Hepatocyte (in vitro differentiated cells): ENCODE measurements at regions not wholly inside any gene's neighbourhood (a gene's known extent, or its start where the extent isn't known, plus 50 kb on each side); places are given as distances from the start of the nearest gene placed in this dataset.
"Not testable (repeated sequence)": the region's sequence is repeated elsewhere in the genome, so short reads cannot be mapped to it uniquely, and the experiment has no call there.

Source experiments
- DNase-seq: peaks from one replicate; pipeline ENCODE4 v3.0.0-alpha.2; 2016; ENCODE audit warnings: low spot score
- H2AFZ ChIP-seq: fragments of 200-600 bp; sonication (generic); 2 replicates; pipeline ENCODE4 v1.6.0; 2016; ENCODE audit warnings: antibody characterized with exemption, mild to moderate bottlenecking
- H3K27ac ChIP-seq: fragments of 200-600 bp; sonication (generic); 2 replicates; pipeline ENCODE4 v1.5.1; 2016; ENCODE audit warnings: mild to moderate bottlenecking
- H3K27me3 ChIP-seq: fragments of 200-600 bp; sonication (generic); 2 replicates; pipeline ENCODE4 v1.6.1; 2016
- H3K36me3 ChIP-seq: fragments of 200-600 bp; sonication (generic); replicated peaks from 2 replicates; pipeline ENCODE4 v1.5.1; 2016; ENCODE audit warnings: low read depth; ENCODE audit not compliant: insufficient read depth
- H3K4me1 ChIP-seq: fragments of 200-600 bp; sonication (generic); 2 replicates; pipeline ENCODE4 v1.5.1; 2016; ENCODE audit warnings: mild to moderate bottlenecking, moderate library complexity; ENCODE audit not compliant: insufficient read depth
- H3K4me2 ChIP-seq: fragments of 200-600 bp; sonication (generic); 2 replicates; pipeline ENCODE4 v1.6.0; 2016
- H3K4me3 ChIP-seq: fragments of 200-600 bp; sonication (generic); 2 replicates; pipeline ENCODE4 v1.5.1; 2016; ENCODE audit warnings: mild to moderate bottlenecking
- H3K79me2 ChIP-seq: fragments of 200-600 bp; sonication (generic); 2 replicates; pipeline ENCODE4 v1.6.0; 2017; ENCODE audit warnings: mild to moderate bottlenecking
- H3K9me2 ChIP-seq: fragments of 200-600 bp; sonication (generic); replicated peaks from 2 replicates; pipeline ENCODE4 v1.6.0; 2017; ENCODE audit warnings: mild to moderate bottlenecking; ENCODE audit not compliant: insufficient read depth
- H3K9me3 ChIP-seq: fragments of 200-600 bp; sonication (generic); 2 replicates; pipeline ENCODE4 v1.5.1; 2016; ENCODE audit warnings: low read depth, mild to moderate bottlenecking
- H4K20me1 ChIP-seq: fragments of 200-600 bp; sonication (generic); 2 replicates; pipeline ENCODE4 v1.6.0; 2016; ENCODE audit warnings: mild to moderate bottlenecking; ENCODE audit not compliant: insufficient read depth, poor library complexity, severe bottlenecking
- CTCF ChIP-seq: fragments of 200-600 bp; sonication (generic); IDR thresholded peaks from 2 replicates; pipeline ENCODE4 v1.5.1; 2016; ENCODE audit warnings: antibody characterized with exemption, mild to moderate bottlenecking; ENCODE audit not compliant: poor library complexity
- EZH2 ChIP-seq: fragments of 200-600 bp; sonication (generic); IDR thresholded peaks from 2 replicates; pipeline ENCODE4 v1.6.1; 2016; ENCODE audit warnings: antibody characterized with exemption, mild to moderate bottlenecking, borderline replicate concordance
- EZH2phosphoT487 ChIP-seq: fragments of 200-600 bp; sonication (generic); IDR thresholded peaks from one replicate; pipeline ENCODE4 v1.6.1; 2018; ENCODE audit warnings: antibody characterized with exemption, mild to moderate bottlenecking, low read depth, moderate library complexity; ENCODE audit not compliant: unreplicated experiment, severe bottlenecking
- WGBS: methylation state at CpG from one replicate; pipeline ENCODE4 v1.1.6; 2016; ENCODE audit warnings: low lambda C conversion rate; ENCODE audit errors: missing lambda C conversion rate; 5-methylcytosine and 5-hydroxymethylcytosine counted together

- Histone ChIP-seq H4K20me1 (no peaks in the 10 kb centered on the region), H3K79me2 (no peaks in the 10 kb centered on the region), H3K9me2 (no peaks in the 10 kb centered on the region), H3K27ac (no peak overlapping the region), H3K4me3 (no peak overlapping the region), H3K4me2 (no peak overlapping the region), H3K9me3 (no peaks in the 10 kb centered on the region), H3K27me3 (peaks cover 7% of the 10 kb centered on the region), H2AFZ (no peak overlapping the region), H3K4me1 (no peaks in the 10 kb centered on the region), H3K36me3 (no peaks in the 10 kb centered on the region)
- WGBS = 43% methylated on average over 14 of the region's 15 CpGs
- DNase-seq = no peak
- TF ChIP-seq EZH2 (no peak), EZH2phosphoT487 (no peak), CTCF (no peak)
These were observed 274.3 kb upstream of the XYLT1 start for GRCh38 chr16:17744921-17745572.

GRCh38 chr16:17743578-17743977, 272.8 kb upstream of the XYLT1 start:
- no peak for TF ChIP-seq EZH2phosphoT487

GRCh38 chr16:17743158-17743557, 272.4 kb upstream of the XYLT1 start:
- no peak for DNase-seq
- no peaks in the 10 kb centered on the region for H3K36me3 ChIP-seq
- WGBS = 81% methylated on average over 3 of the region's 3 CpGs
- peaks cover 7% of the 10 kb centered on the region for H3K27me3 ChIP-seq
- H3K4me3 ChIP-seq = no peak overlapping the region
- no peaks in the 10 kb centered on the region for H3K9me3 ChIP-seq
- no peak overlapping the region for H3K4me2 ChIP-seq
- no peaks in the 10 kb centered on the region for H3K79me2 ChIP-seq
- H4K20me1 ChIP-seq = no peaks in the 10 kb centered on the region
- TF ChIP-seq EZH2phosphoT487 (no peak), EZH2 (no peak), CTCF (no peak)
- H3K9me2 ChIP-seq = no peaks in the 10 kb centered on the region
- no peaks in the 10 kb centered on the region for H3K4me1 ChIP-seq
- H2AFZ ChIP-seq = no peak overlapping the region
- H3K27ac ChIP-seq = no peak overlapping the region

More at GRCh38 chr16:17743578-17743977, 272.8 kb upstream of the XYLT1 start:
- H3K27me3 ChIP-seq = peaks cover 7% of the 10 kb centered on the region
- DNase-seq = no peak
- no peak overlapping the region for H2AFZ ChIP-seq
- H3K27ac ChIP-seq = no peak overlapping the region
- no peaks in the 10 kb centered on the region for H4K20me1 ChIP-seq
- no peaks in the 10 kb centered on the region for H3K9me2 ChIP-seq
- H3K9me3 ChIP-seq = no peaks in the 10 kb centered on the region
- no peaks in the 10 kb centered on the region for H3K4me1 ChIP-seq
- H3K4me3 ChIP-seq = no peak overlapping the region
- no peaks in the 10 kb centered on the region for H3K36me3 ChIP-seq
- H3K79me2 ChIP-seq = no peaks in the 10 kb centered on the region
- WGBS = 63% methylated on average over 4 of the region's 4 CpGs
- no peak overlapping the region for H3K4me2 ChIP-seq

- not testable (repeated sequence) for H3K9me2 ChIP-seq, H4K20me1 ChIP-seq, H3K4me3 ChIP-seq, H3K36me3 ChIP-seq, H3K79me2 ChIP-seq, H3K9me3 ChIP-seq, H3K4me1 ChIP-seq, H3K27ac ChIP-seq, H2AFZ ChIP-seq, H3K4me2 ChIP-seq, H3K27me3 ChIP-seq, DNase-seq
- 75% methylated on average over 3 of the region's 3 CpGs for WGBS
These were observed 264.3 kb upstream of the XYLT1 start for GRCh38 chr16:17735099-17735498.
